Inflammatory macrophage (primary cell): ENCODE measurements at regions not wholly inside any gene's neighbourhood (a gene's known extent, or its start where the extent isn't known, plus 50 kb on each side); places are given as distances from the start of the nearest gene placed in this dataset.
A peak's percentile ranks its signal among the peaks of the same experiment; 100 is the strongest.
"Not testable (repeated sequence)": the region's sequence is repeated elsewhere in the genome, so short reads cannot be mapped to it uniquely, and the experiment has no call there.

ENCODE experiments used
- DNase-seq, 2 donors: peaks; one replicate each; pipeline ENCODE4 v3.0.0-alpha.2; 2020 to 2022

- not testable (repeated sequence) for DNase-seq
These were observed 74.4 kb upstream of the RTN4 start for GRCh38 chr2:55124682-55125081.

- no peak for DNase-seq
These were observed 73.6 kb upstream of the RTN4 start for GRCh38 chr2:55123851-55124269.

GRCh38 chr2:55120634-55121359 is 70.5 kb upstream of the RTN4 start:
- peak; percentile 58 to 87 for DNase-seq

GRCh38 chr2:55119711-55120487 is 69.6 kb upstream of the RTN4 start:
- DNase-seq = peak; percentile 68 to 79

- no peak for DNase-seq
These were observed 68.4 kb upstream of the RTN4 start for GRCh38 chr2:55118643-55119083.

GRCh38 chr2:55116966-55117365 is 66.7 kb upstream of the RTN4 start:
- DNase-seq = no peak

GRCh38 chr2:55116598-55116964 is 66.3 kb upstream of the RTN4 start:
- no peak for DNase-seq

GRCh38 chr2:55115761-55116597 is 65.7 kb upstream of the RTN4 start:
- peak; percentile 59 to 62 for DNase-seq

- DNase-seq = no peak
These were observed 64.3 kb upstream of the RTN4 start for GRCh38 chr2:55114597-55114996.

GRCh38 chr2:55114082-55114481 is 63.8 kb upstream of the RTN4 start:
- no peak for DNase-seq

GRCh38 chr2:55112229-55113031 is 62.2 kb upstream of the RTN4 start:
- peak; percentile 86 to 88 for DNase-seq

GRCh38 chr2:55111570-55112228 is 61.4 kb upstream of the RTN4 start:
- peak; percentile 95 to 98 for DNase-seq

- DNase-seq = no peak
These were observed 60.9 kb upstream of the RTN4 start for GRCh38 chr2:55111230-55111569.

- DNase-seq = no peak
These were observed 59.1 kb upstream of the RTN4 start for GRCh38 chr2:55109219-55109891.

GRCh38 chr2:55108456-55109160 is 58.4 kb upstream of the RTN4 start:
- no peak for DNase-seq

- DNase-seq = no peak
These were observed 57.2 kb upstream of the RTN4 start for GRCh38 chr2:55107436-55107835.

GRCh38 chr2:55106148-55106547 is 55.9 kb upstream of the RTN4 start:
- DNase-seq = no peak

GRCh38 chr2:55105456-55105855 is 55.2 kb upstream of the RTN4 start:
- DNase-seq = no peak

GRCh38 chr2:55103046-55103445 is 52.8 kb upstream of the RTN4 start:
- DNase-seq = peak in 1 of 2 donors; percentile 29

- no peak for DNase-seq
These were observed 52.0 kb upstream of the RTN4 start for GRCh38 chr2:55102056-55102812.
